HepG2 (cell line): ENCODE measurements at regions not wholly inside any gene's neighbourhood (a gene's known extent, or its start where the extent isn't known, plus 50 kb on each side); places are given as distances from the start of the nearest gene placed in this dataset.

Experiments
- FOXM1 ChIP-seq: sonication (generic); formaldehyde crosslinking; IDR thresholded peaks from 2 replicates; pipeline ENCODE4 v1.5.0; 2020; ENCODE audit warnings: missing genetic modification reagents
- MAZ ChIP-seq, 2 experiments: sonication (generic) in 1 of 2; formaldehyde crosslinking in 1 of 2; IDR thresholded peaks; 2 replicates each; pipeline versions ENCODE4 v1.5.0 to v1.6.1; 2012 to 2020; ENCODE audit warnings: low read depth in 2 of 2, mild to moderate bottlenecking in 2 of 2, borderline replicate concordance in 1 of 2, improper control_type of control experiment in 1 of 2, low read length in 1 of 2, missing genetic modification reagents in 1 of 2, moderate library complexity in 1 of 2
- POGZ ChIP-seq: sonication (generic); formaldehyde crosslinking; IDR thresholded peaks from 2 replicates; pipeline ENCODE4 v1.4.0; 2020; ENCODE audit warnings: mild to moderate bottlenecking, missing genetic modification reagents
- POLR2A ChIP-seq, 2 experiments: IDR thresholded peaks; 2 replicates each; pipeline ENCODE4 v1.6.1; 2011; ENCODE audit warnings: low read depth in 2 of 2, low read length in 2 of 2, mild to moderate bottlenecking in 1 of 2, moderate library complexity in 1 of 2; ENCODE audit not compliant: insufficient read depth in 1 of 2
- RAD21 ChIP-seq: fragments of 450-650 bp; formaldehyde crosslinking; IDR thresholded peaks from 2 replicates; pipeline ENCODE4 v1.5.0; 2020; ENCODE audit warnings: mild to moderate bottlenecking
- SAFB2 ChIP-seq: sonication (generic); formaldehyde crosslinking; IDR thresholded peaks from 2 replicates; pipeline ENCODE4 v1.5.1; 2020; ENCODE audit warnings: missing genetic modification reagents, low read depth, mild to moderate bottlenecking, borderline replicate concordance
- SUZ12 ChIP-seq: fragments of 150-350 bp; IDR thresholded peaks from 2 replicates; pipeline ENCODE4 v1.6.1; 2014; ENCODE audit warnings: low read depth, low read length
- TBP ChIP-seq: sonication (generic); formaldehyde crosslinking; IDR thresholded peaks from 2 replicates; pipeline ENCODE4 v1.5.0; 2020; ENCODE audit warnings: missing genetic modification reagents
- ZNF101 ChIP-seq: sonication (generic); formaldehyde crosslinking; IDR thresholded peaks from 2 replicates; pipeline ENCODE4 v1.4.0; 2020; ENCODE audit warnings: mild to moderate bottlenecking, low read depth, missing genetic modification reagents, borderline replicate concordance
- ZNF292 ChIP-seq: sonication (generic); formaldehyde crosslinking; IDR thresholded peaks from 2 replicates; pipeline ENCODE4 v1.8.1; 2022; ENCODE audit warnings: mild to moderate bottlenecking, low read depth, missing genetic modification reagents, borderline replicate concordance

DNA sequence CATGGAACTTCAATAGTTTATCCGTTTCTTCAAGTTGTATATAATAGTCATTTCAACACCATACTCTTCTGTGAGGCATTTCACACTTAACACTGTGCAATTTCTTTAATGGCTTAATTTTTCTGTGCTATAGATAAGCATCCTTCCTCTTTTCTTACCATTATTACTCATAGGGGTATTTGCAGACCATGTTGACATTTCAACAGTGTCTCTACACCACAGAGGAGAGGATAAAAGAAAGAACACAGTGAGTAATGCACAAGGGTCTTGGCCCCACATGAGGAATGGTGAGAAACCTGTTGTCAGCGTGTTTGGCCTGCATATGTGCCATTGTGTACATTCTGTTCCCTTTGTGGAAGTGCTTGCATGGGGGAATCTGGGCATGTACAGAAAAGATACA lies 421.5 kb upstream of the MDGA2 start:
- no peak for TF ChIP-seq FOXM1 (CRISPR knock-in tag)
- TF ChIP-seq RAD21 (CRISPR knock-in tag): no peak
- TF ChIP-seq SAFB2 (CRISPR knock-in tag): no peak
- no peak for TF ChIP-seq ZNF292 (CRISPR knock-in tag)
- no peak for TF ChIP-seq TBP (CRISPR knock-in tag)
- TF ChIP-seq SUZ12: no peak
- no peak for TF ChIP-seq ZNF101 (CRISPR knock-in tag)
- no peak for TF ChIP-seq POLR2A (IDR thresholded peaks at IDR 0.05; ENCODE audit: insufficient read depth in 1 of 2, low read depth in 2 of 2, low read length in 2 of 2)
- TF ChIP-seq MAZ (IDR thresholded peaks at IDR 0.05; ENCODE audit: borderline replicate concordance, low read depth, low read length): no peak
- no peak for TF ChIP-seq MAZ (CRISPR knock-in tag; IDR thresholded peaks at IDR 0.05; ENCODE audit: low read depth)
- TF ChIP-seq POGZ: no peak
